ENCODE measurements at regions not wholly inside any gene's neighbourhood (a gene's known extent, or its start where the extent isn't known, plus 50 kb on each side); places are given as distances from the start of the nearest gene placed in this dataset.

GRCh38 chr19:29117926-29118325 lies 95.0 kb downstream of the UQCRFS1 start:
- Histone ChIP-seq H2AFZ (ENCODE audit: control insufficient read depth, low read depth, low read length) (no peak overlapping the region), H3K9me3 (replicated peaks; ENCODE audit: control insufficient read depth, insufficient read depth, low read length) (no peaks in the 10 kb centered on the region; the same call in 2 of the 3 replicates), H3K27me3 (replicated peaks in 1 of 2; ENCODE audit: control insufficient read depth in 2 of 2, insufficient read depth in 2 of 2, low read length in 1 of 2) (no peaks in the 10 kb centered on the region), H3K4me1 (ENCODE audit: control insufficient read depth, insufficient read depth, low read length) (no peaks in the 10 kb centered on the region), H3K79me2 (ENCODE audit: control insufficient read depth, insufficient read depth, low read length) (no peaks in the 10 kb centered on the region), H3K27ac (ENCODE audit: control insufficient read depth, insufficient read depth) (no peak overlapping the region), H3K4me2 (ENCODE audit: control insufficient read depth, insufficient read depth) (no peak overlapping the region), H3K36me3 (ENCODE audit: control insufficient read depth in 2 of 2, insufficient read depth in 2 of 2, low read length in 1 of 2) (no peaks in the 10 kb centered on the region), H4K20me1 (ENCODE audit: control insufficient read depth, insufficient read depth) (no peaks in the 10 kb centered on the region), H3K4me3 (no peak overlapping the region), H3K9ac (ENCODE audit: control insufficient read depth, insufficient read depth, low read length) (no peak overlapping the region)
- FAIRE-seq (no peak), ATAC-seq (no peak), DNase-seq (ENCODE audit: low read depth, low spot score) (no peak)
- SMC1A ChIA-PET (ENCODE audit: uncharacterized antibody, unreplicated experiment), result no interaction called here
- 20% methylated on average over 7 of the region's 7 CpGs for WGBS (ENCODE audit: insufficient coverage, insufficient replicate concordance, low lambda C conversion rate, missing lambda C conversion rate)
- in situ Hi-C loops (cut with MboI) (no loop called here), intact Hi-C loops (cut with micrococcal nuclease; ENCODE audit: unreplicated experiment) (no loop called here)
- POLR2A ChIA-PET, result no interaction called here
- RAD21 ChIA-PET (ENCODE audit: unreplicated experiment), result no interaction called here
- BruUV-seq (replicated peaks), result no TSS peak
- CTCF ChIA-PET, result no interaction called here
- TF ChIP-seq ETV6 (conservative IDR thresholded peaks at IDR 0.05 in 1 of 2, IDR thresholded peaks at IDR 0.05 in 1 of 2; ENCODE audit: borderline replicate concordance in 1 of 2, low read depth in 1 of 2) (no peak), CHD2 (IDR thresholded peaks at IDR 0.05; ENCODE audit: borderline replicate concordance, low read depth, low read length) (no peak), TAF1 (IDR thresholded peaks at IDR 0.05; ENCODE audit: borderline replicate concordance, low read depth, low read length) (no peak), ZNF687 (IDR thresholded peaks at IDR 0.05) (no peak), RFX5 (IDR thresholded peaks at IDR 0.05; ENCODE audit: low read depth, low read length) (no peak), STAT1 (conservative IDR thresholded peaks at IDR 0.05) (no peak), SUPT20H (IDR thresholded peaks at IDR 0.05; ENCODE audit: borderline replicate concordance, control insufficient read depth, low read depth, low read length) (no peak), POLR2A (IDR thresholded peaks at IDR 0.05; ENCODE audit: low read depth, low read length) (no peak), CEBPZ (IDR thresholded peaks at IDR 0.05; ENCODE audit: low read depth, low read length) (no peak), SMC3 (IDR thresholded peaks at IDR 0.05; ENCODE audit: borderline replicate concordance, low read length) (no peak), RELA (IDR thresholded peaks at IDR 0.05; ENCODE audit: borderline replicate concordance, partially characterized antibody) (no peak), EP300 (IDR thresholded peaks at IDR 0.05; ENCODE audit: borderline replicate concordance in 1 of 2, control insufficient read depth in 1 of 2, low read depth in 2 of 2, low read length in 2 of 2) (no peak), CREB1 (IDR thresholded peaks at IDR 0.05; ENCODE audit: low read depth) (no peak)
